HG02759 (cell line): ENCODE measurements at regions not wholly inside any gene's neighbourhood (a gene's known extent, or its start where the extent isn't known, plus 50 kb on each side); places are given as distances from the start of the nearest gene placed in this dataset.
"Not testable (repeated sequence)": the region's sequence is repeated elsewhere in the genome, so short reads cannot be mapped to it uniquely, and the experiment has no call there.

Source experiments
- ATAC-seq: cut with Tn5 transposase; IDR thresholded peaks from one replicate; pipeline ENCODE4 v1.9.1; 2021; ENCODE audit warnings: mild to moderate bottlenecking, moderate library complexity; ENCODE audit not compliant: unreplicated experiment

DNA sequence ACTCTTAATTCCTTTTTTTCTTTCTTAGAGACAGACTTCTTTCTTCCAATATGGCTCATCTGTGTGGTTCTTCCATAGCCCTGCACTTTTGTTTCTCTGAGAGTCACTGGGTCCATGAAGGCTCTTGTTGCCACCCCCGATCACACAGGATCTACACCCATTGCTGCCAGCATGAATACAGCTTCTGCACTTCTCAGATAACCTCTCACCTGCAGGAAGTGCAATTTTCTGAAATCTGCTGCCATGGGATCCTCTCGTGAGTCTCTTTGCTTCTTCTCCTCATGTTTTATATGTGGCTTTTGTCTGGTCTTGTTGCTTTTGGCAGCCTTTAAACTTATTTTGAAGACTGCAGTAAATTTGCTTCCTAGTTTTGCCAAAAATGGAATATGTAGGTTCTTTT, 171.2 kb downstream of the TMEM167A start:
- no peak for ATAC-seq

DNA sequence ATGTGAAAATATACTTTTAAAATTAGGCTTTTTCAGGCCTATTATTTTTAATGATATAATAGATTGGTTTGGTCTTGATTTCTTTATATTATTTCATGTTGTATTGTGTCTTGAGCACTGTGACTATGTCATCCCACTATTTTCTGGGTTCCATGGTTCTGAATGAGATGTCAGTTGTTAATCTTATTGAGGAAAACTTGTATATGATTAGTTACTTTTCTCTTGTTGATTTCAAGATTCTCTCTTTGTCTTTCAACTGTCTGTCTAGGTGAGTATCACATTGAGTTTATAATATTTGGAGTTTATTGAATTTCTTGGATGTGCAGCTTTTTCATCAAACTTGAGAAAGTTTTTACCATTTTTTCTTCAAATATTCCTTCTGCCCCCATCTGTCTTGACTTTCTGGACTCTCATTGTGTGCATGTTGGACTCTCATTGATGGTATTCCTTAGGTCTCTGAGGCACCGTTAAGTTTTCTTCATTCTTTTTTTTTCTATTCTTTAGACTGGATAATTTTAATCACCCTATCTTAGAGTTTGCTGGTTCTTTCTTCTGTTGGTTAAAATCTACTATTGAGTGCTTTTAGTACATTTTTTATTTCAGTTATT, 175.8 kb downstream of the TMEM167A start:
- ATAC-seq = no peak

- ATAC-seq = no peak
Observed at GRCh38 chr5:82894716-82895115, 182.5 kb downstream of the TMEM167A start.

GRCh38 chr5:82889088-82889487, 188.1 kb downstream of the TMEM167A start:
- ATAC-seq = no peak

DNA sequence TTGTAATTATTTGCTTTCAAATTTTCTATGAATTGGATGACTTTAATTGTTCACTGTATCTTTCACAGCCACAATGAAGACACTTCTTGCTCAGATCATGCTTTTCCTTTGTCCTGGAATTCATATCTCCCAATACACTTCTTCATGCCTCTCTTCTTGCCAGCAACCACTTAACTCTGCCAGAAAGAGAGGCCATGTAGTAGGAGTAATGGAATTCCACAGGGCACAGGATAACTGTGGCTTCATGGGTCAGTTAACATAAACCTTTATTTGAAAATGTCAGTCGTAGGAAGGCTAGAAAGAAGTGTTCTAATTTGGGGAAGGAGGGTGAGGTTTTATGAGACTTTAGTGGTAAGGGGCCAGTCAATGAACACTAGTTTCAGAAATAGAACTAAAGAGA, 190.3 kb downstream of the TMEM167A start:
- ATAC-seq = no peak

GRCh38 chr5:82885627-82886389, 191.4 kb downstream of the TMEM167A start:
- ATAC-seq = peak; percentile 67

DNA sequence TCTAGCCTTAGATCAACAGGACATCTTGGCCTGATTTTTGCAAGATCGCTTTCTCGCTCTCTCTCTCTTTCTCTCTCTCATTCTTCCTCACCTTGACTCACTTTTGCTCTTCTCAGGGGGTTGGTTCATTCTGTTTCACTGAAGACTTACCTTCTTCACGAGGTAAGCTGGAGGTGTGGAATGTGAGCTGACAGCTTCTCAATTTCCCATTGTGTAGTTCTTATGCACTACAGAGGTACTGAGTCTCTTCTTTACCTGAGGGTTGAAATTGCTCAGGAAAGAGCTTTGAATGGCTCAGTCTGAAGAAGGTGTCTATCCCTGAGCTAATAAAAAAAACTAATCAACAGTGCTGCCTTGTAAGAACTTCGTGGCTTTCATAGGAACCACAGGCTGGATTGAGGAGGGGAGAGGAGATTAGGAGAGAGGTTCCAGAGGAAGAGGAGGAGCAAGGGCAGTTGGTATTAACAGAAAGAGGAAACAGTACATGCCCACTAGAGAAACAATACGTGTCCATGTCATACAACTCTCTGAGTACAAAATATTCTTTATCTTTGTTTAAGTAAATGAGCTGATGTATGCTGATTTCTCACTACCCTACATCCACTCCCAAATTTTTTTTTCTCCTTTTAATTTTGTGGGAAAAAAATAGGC, 192.2 kb downstream of the TMEM167A start:
- ATAC-seq = no peak

DNA sequence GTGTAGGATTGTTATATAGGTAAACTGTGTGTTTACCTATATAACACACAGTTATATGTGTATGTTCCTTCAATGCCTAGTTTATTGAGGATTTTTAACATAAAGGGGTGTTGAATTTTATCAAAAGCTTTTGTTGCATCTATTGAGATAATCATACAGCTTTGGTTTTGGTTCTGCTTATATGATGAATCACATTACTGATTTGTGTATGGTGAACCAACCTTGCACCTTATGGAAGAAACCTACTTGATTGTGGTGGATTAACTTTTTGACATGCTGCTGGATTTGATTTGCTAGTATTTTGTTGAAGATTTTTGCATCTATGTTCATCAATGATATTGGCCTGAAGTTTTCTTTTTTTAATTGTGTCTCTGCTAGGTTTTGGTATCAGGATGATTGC, 194.9 kb downstream of the TMEM167A start:
- ATAC-seq = no peak

GRCh38 chr5:82881571-82882174, 195.5 kb downstream of the TMEM167A start:
- ATAC-seq = peak; percentile 35

- ATAC-seq = no peak
Observed at GRCh38 chr5:82879089-82879488, 198.1 kb downstream of the TMEM167A start.

DNA sequence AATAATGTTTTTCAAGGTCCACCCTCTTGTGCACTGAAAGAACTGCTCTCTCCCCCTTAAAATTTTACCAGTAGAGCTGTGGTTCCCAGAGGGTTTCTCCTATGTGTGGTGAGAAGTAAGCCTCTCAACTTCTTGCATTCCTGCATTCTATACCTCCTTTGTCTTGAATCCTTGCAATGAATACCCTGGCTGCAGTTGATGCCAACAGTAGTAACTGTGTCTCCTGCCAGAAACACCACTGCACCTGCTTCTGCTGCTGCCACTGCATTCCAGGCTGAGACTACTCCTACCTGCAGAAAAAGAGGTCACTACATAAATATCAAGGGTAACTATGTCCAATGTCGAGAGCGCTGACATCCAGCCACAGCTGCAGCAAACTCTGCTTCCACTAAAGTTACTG, 203.7 kb downstream of the TMEM167A start:
- ATAC-seq = no peak

- ATAC-seq = not testable (repeated sequence)
Observed at GRCh38 chr5:82872321-82873288, 204.6 kb downstream of the TMEM167A start.

DNA sequence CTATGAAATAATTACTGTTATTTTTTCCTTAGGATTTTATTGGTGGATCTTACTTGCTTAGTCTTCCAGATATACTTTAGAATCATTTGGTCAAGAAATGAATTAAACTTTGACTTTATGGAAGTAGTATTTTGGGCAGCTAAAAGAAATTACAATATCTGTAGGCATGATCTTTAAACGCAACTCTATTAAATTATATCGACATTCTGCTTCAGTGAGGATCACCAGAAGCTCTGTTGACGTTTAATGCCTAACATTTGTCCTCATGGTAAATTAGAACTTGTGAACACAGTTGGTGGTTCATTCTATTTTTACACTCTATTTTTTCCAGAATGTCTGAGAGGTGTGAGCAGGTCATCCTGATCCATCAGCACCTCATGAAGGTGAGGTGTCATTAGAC, 211.6 kb downstream of the TMEM167A start:
- ATAC-seq = no peak

GRCh38 chr5:82863266-82863665, 213.9 kb downstream of the TMEM167A start:
- ATAC-seq = no peak

- no peak for ATAC-seq
Observed at GRCh38 chr5:82862711-82863110, 214.5 kb downstream of the TMEM167A start.

DNA sequence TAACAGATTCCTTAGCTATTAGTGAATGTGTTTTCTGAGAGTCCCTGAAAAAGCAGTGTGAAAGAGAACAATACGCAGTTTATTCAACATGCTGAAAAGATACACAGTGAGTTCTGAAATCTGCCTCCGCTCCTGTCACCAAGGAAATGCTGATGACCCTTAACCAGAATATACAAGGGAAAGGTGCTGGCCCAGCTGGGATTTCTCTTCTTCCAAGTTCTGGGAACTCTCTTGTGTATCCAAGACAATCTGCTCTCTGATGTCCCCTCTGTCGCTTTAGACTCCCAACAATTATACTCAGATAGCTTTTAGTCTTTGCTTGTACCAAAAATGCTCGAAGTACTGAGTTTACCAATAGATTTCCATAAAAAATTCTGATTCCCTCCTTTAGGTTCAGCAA, 214.9 kb downstream of the TMEM167A start:
- ATAC-seq = no peak

DNA sequence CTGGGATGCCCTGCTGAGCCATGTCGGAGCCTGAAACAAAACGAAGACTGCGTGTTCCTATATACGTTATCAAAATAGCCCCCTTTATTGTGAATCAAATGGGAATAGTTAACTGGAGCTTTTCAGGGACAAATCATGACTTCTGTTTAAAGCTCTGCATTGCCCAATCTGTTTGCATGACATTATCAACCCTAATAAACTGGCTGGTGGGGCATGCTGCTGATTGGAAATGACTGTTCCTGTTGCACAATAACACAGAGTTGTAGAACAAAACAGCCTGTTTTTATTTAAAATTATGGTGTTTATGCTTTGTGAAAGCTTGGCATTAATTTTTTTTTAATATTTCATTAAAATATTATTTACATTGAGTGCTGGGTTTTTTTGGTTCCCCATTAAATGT, 215.5 kb downstream of the TMEM167A start:
- ATAC-seq = no peak

- no peak for ATAC-seq
Observed at GRCh38 chr5:82859451-82860140, 217.6 kb downstream of the TMEM167A start.

DNA sequence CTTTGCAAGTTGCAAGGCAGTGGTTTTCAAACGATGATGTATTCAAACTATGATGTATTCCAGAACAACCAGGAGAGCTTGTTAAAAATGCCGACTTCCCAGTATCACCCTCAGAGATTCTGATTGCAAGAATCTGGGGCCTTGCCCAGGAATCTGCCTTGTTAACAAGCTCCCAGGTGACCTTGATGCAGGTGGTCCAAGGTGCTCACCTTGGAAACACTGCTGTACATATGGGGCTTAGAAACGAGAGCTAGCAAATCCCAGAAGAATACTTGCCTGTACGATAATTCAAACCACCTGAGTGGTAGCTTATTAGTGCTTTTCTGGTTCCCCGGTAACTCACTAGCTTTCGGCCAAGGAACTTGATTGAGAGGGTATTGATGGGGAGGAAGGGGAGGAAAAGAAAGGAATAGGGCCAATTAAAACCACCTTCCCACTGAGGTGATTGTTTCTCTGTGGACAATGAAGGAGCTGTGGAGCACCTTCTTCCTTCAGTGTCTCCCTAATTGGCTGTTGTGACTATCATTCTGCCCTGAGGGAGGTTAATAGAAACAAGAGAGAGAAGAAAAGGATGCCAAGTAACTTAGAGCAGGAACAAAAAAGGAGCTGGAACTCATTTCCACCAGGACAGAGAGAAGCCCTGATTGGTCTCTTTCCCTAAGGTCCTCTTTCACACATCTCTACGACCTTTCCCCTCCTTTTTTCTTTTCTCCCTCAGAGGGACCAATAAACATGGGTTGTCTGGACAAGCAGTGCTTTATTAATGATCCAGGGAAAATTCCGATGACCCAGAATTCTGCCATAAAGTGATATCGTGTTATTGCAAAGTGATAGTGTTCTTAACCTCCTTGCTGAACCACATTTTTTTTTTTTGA, 218.8 kb downstream of the TMEM167A start:
- no peak for ATAC-seq
